GM18507 (cell line): ENCODE measurements at regions not wholly inside any gene's neighbourhood (a gene's known extent, or its start where the extent isn't known, plus 50 kb on each side); places are given as distances from the start of the nearest gene placed in this dataset.
A peak's percentile ranks its signal among the peaks of the same experiment; 100 is the strongest.

ENCODE experiments used
- DNase-seq: peaks from one replicate; pipeline ENCODE4 v3.0.0; 2011; ENCODE audit warnings: low read depth; ENCODE audit not compliant: insufficient read length; ENCODE audit errors: extremely low spot score
- FAIRE-seq: peaks from 2 replicates; lab custom pipeline; 2011; peaks lifted over from hg19 to GRCh38; lab: Jason Lieb, UNC

DNA sequence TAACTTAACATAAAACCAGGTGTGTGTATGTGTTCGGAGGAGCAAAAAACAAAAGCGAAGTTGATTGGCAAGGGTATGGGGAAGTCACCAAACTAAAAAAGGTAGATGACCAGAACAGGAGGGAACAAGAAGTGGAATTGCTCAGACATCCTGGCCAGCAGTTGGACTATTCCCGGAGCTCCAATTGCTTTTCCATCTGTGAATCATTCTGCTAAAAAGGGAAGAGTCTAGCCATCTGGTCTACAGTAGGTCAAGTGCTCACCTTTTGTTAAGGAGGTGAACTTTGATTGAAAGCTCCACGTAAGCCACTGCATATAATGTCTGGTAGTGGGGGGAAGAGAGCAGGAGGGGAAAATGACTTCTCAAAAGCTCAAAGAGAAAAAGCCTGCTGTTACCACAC lies 50.0 kb upstream of the BET1 start:
- no peak for DNase-seq
- FAIRE-seq, result no peak

DNA sequence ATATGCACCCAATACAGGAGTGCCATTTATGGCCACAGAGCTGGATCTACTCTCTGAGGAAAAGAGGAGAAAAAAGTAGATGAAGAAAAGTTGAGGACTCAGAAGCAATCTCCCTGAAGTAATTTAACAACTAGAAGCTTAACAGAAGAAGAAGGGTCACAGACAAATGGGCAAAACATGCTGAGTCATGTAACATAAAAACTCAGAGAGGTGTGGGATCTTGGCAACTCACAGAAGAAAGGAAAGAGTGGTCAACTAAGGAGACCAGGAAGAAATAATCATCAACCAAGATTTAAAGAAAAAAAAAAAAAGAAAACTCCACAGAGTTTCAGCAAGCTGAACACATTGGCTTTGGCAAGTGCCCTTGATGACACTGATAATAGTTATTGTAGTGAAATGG lies 51.8 kb upstream of the BET1 start:
- FAIRE-seq (no peak), DNase-seq (no peak)

DNA sequence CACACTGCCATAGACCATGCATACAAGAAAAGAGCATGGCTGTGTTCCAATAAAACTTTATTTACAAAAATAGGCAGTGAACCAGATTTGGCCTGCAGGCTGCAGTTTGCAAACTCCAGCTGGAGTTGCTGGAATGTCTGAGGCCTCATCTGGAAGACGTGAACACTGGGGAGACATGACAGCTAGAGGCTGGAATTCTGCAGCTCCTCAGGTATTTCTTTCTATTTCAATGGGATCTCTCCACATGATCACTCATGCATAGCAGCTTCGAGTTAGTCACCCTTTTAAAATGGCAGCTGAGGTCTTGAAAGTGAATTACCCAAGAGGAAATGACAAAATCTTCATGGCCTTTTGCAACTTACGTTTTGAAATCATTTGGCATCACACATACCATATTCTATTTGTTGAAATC lies 52.6 kb upstream of the BET1 start:
- no peak for DNase-seq
- FAIRE-seq, result no peak

DNA sequence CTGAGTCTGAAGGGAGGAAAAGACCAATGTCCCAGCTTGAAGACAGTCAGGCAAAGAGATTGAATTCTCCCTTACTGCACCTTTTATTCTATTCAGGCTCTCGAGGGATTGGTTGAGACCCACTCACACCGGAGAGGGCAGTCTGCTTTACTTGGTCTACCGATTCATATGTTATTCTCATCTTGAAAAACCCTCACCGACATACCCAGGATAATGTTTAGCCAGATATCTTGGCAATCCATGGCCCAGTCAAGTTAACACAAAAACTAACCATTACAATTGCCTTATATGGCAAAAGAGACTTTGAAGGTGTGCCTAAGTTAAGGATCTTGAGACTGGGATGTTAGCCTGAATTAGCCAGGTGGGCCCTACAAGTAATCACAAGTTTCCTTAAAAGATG lies 53.8 kb upstream of the BET1 start:
- no peak for DNase-seq
- no peak for FAIRE-seq

DNA sequence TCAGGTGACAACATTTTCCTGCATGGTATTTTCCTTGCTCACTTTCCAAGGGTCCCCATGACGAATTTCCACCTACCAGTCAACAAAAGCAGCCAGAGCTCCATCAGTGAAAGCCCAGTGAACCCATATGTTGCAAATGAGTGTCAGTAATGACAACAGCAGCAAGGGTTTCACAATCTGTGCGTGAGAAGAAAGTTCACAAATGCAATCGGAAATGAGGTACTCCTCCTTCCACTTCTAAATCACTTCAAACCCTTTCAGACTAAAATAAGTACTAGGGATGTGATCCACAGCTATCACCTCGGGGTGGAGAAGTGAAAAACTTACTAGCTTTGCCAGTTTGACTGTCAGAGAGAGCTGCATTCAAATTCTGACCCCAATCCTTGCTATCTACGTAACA lies 55.6 kb upstream of the BET1 start:
- DNase-seq, result peak; percentile 7

DNA sequence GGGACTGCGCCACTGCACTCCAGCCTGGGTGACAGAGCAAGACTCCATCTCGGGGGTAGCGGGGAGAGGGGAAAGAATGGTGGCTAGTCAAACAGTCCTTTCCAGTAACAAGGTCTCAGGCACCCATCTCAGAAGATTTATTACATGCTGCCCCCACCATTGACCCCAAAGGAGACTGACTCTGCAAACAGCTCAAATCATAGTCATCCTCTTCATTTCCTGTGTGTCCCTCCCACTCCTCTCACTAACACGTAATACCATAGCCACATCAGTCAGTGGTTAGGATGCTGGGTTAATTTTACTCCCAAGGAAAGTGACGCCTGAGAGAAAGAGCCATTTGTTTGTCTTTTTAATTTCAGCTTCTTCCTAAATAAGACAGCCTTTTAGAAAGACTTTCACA lies 56.6 kb upstream of the BET1 start:
- no peak for DNase-seq
- no peak for FAIRE-seq

More for the DNA sequence above, 55.6 kb upstream of the BET1 start:
- peak; percentile 73 for FAIRE-seq

DNA sequence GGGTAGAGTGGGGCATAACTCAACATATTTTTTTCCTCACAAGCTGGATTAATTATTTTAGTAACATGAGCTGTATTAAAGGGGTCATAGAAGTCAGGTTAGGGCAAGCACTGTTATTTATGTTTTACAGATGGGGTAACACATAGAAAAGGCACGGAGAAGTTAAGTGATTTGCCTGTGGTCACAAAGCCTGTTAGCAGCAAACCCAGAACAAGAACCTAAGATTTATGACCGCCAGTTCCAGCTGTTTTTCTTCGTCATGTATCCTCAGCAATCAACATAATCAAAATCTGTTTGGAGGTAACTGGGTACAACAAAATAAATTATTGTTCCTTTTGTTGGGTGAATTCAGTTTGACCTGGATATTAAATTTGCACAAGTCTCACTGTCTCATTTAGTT lies 57.2 kb upstream of the BET1 start:
- FAIRE-seq, result no peak

DNA sequence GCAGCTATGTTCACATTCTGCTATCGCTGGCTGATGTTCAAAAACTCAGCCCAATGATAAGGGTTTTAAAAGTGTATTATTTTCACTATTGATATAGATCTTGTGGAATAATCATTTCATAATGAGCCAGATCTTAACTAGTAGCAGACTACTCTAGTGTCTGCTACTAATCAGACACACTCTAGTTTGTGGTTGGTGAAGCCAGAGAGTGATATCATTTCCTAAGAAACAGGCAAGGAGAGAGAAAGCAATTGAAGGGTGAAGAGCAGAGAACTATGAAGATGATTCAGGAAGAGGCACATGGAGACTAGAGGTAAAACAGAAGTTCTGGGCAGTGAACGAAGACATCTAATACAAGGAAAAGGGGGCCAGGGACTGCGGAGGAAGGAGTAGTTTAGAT lies 58.2 kb upstream of the BET1 start:
- FAIRE-seq (no peak), DNase-seq (no peak)

More for the DNA sequence above, 57.2 kb upstream of the BET1 start:
- DNase-seq, result no peak

DNA sequence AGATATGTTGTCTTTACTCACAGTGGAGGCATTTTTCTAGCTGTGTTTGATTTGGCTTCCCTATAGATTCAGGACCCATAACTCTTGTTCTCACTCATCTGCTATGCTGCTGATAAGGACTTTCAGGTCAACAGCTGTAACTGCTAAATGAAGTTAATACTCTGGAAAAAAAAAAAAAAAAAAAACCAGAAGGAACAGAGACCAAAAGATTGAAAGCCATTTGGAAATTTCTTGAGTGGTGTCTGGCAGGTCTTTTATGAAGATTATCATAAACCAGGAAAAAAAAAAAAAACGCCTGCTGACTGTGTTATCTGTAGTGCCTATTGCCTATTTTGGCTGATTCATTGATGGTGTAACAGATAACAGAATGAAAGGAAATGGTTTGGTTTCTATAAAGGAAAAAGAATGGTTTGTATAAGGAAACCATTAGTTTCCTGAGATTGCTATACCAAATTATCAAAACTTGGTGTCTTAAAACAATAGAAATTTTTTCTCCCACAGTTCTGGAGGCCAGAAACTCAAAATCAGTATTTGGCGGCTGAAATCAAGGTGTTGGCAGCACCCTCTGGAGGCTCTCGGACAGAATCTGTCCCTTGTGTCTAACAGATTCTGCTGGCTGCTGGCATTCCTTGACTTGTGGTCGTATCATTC lies 60.5 kb upstream of the BET1 start:
- FAIRE-seq, result no peak
- no peak for DNase-seq

DNA sequence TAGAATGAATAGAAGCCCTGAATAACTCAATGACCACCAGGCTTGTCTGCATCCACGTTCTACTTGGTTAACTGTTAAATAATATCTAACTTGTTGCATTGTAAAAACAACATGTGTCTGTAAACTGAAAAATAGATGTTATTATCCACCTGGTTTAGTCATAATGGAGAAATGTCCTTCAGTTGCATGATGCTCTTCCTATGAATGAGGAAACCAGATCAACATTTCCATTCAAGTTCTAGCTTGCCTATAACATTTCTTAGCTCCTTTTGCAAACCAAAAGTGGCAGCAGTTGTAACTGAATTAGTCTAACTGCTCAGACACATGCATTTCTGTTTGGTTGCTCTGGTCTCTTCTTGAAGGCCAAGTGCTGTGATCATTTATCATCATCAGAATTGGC lies 62.9 kb upstream of the BET1 start:
- FAIRE-seq (no peak), DNase-seq (no peak)

DNA sequence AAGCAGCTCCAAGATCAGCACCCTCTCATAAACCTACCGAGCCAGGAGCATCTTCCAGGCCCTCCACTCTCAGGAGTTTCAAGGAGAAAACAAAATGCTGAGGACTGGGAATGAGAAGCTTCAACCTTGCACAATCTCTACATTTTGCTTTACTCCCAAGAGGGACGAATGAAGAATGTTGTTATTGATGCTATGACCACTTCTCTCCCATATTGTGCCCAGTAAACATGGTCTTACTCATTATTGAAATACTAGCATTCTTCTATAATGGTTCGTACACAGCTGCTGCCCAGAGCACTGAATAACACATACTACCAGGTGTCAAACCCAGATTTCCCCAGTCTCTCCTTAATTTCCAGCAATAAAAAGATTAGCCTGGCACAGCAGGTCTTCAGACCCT lies 63.4 kb upstream of the BET1 start:
- DNase-seq (no peak), FAIRE-seq (no peak)

DNA sequence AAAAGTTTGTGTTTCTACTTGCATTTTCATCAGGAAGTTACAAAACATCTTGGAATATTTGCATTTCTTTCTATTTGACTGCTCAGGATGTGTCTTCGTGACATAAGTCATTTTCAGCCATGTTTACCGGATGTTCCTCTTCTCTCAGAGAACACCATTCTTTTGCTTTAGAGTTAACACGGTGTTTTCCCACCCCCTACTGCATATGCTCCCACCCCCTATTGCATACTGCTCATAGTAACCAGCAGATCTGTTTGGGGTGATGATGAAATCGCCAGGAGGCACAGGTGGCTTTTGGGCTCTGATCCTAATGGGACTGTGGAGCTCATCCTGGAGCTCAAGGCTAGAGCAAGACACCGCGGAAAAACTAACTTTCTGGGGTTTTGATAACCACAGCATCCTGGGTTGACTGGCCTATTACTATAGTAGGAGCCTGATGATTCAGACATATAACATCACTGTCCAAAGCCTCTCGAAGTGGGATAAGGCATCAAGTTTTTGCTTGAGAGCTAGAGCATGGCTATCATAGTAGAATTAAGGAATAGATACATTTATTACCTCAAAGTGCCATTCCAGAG lies 65.1 kb upstream of the BET1 start:
- FAIRE-seq (peak; percentile 76), DNase-seq (no peak)

DNA sequence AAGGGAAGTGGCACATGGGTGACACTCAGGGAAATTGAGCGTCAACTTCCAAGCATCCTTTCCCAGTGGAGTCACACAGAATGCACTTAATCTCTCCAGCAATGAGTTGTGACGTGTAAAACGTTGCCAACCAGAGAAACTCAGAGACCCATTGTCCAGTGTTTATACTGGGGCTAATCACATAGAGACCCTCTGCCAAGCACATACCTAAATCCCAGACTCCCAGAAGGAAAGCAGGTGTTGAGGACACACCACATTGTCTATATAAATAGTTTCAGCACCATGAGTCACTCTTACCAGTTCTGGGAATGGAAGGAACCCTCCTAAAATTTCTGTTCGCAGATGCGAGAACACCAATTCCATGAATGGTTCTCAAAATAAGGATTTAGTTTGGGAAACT lies 76.4 kb upstream of the BET1 start:
- FAIRE-seq (no peak), DNase-seq (no peak)

DNA sequence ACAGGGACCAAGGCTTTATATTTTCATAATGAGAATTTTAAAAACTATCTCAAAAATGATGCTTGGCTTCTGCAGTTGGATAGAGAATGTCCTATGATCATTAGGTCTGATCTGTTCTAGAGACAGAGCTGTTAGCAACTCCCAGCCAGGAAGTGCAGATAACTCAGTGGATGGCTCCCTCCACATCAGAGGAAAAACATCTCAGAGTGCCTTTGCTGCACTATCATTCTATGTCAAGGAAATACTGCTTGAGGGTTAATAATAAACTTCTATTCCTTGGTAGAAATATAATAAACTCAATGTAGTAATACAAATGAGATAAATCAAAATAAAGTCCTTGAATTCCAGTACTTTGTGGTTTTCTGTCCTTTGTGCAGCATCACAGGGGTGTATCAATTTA lies 78.0 kb upstream of the BET1 start:
- DNase-seq (no peak), FAIRE-seq (no peak)

DNA sequence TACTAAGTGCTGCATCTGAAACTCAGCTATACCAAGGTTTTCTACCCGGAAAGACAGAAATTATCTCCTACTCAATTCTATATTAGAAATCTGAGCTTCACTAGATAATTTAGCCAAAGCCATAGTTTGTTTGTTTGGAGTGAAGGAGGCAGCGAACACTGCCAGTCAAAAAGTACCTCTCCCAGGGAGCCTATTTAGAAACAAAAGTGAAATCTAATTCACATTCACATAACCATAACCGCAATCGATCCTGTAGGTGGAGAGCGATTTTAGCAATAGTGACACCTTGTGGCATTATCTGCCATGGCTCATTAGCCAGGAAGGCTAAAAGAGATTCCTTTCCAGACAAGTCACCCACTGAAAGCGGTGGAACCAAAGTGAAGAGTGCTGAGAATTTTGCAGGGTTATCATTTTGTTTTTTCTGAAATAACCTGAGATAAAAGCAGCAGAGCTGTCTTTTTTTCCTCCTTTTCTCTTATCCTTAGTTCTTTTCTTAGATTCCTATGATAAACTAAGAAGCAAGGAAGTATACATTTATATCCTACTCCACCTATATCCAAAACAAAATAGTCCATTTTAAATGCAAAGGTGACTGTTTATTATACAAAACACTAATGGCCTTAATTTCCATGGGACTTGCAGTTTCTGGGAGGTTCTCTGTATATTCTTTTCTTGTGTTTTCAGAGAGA lies 83.7 kb upstream of the BET1 start:
- peak; percentile 96 for FAIRE-seq
- DNase-seq, result peak; percentile 60

DNA sequence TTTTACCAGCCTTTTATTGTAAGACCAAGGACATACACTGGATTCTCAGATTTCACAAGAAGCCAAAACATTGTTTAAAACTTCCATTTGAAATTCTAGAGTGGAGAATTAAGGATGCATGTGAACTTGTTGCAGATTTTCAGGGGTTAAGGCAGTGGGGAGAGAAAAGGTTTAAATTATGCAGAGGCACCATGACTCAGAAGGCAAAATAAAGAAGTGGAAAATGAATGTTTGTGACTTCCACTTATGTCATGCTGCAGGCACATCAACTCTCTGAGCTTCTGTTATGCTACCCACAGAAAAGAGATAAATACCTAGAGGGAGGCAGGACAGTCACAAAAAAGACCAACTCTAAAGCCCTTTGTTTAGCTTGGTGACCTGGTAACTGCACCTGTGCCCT lies 84.4 kb upstream of the BET1 start:
- no peak for DNase-seq
- no peak for FAIRE-seq

DNA sequence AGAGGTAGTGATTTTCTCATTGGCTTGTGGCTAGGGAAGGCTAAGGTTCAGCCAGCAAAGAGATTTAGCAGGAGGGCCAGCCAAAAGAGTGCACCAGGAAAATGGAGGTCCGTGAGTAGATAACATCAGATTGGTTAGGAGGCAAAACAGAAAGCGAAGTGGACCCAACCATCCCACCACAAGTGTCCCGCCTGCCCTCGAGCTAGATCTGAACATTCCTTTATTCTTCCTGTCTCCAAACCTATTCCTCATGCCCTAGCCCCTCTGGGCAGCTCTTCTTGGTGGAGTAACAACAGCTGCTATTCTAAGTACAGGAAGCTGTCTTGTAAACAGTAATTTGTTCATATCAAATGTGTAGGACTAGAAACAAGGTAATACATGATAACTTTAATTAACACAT lies 85.7 kb upstream of the BET1 start:
- DNase-seq (no peak), FAIRE-seq (no peak)

DNA sequence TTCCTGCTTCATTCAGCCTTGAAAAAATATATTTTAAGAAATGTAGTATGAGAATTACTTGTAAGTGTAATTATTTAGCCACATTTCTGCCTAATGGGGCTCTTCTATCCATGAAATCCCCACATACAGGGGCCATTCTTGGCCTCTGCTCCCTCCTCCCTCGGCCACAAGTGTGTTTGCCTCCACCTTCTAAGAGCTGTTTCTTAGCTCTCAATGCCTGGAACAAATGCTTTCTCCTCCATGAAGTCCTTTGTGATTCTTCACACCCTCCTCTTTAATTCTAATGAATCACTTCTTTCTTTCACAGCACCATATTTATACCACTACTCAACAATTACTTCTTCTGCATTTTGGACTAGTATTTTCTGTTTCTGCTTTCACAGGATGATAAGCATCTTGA lies 88.8 kb upstream of the BET1 start:
- DNase-seq, result no peak
- no peak for FAIRE-seq

DNA sequence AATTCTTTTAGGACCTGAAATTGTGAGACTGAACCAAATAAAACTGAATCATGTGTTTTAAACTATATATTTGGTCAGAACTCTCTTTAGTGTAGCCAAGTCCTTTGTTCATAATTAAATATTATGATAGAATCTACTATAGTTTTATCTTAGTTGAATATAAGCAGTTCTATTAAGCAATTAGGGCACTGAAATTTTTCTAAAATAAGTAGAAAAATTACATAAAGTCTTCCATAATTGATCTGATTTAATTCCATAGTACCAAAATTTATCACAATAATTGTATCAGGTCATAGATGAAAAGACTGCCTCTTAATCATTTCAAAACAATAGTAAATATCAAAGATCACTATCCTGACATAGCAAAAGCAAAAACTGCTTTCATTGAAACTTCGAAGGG lies 90.1 kb upstream of the BET1 start:
- no peak for FAIRE-seq
- no peak for DNase-seq

DNA sequence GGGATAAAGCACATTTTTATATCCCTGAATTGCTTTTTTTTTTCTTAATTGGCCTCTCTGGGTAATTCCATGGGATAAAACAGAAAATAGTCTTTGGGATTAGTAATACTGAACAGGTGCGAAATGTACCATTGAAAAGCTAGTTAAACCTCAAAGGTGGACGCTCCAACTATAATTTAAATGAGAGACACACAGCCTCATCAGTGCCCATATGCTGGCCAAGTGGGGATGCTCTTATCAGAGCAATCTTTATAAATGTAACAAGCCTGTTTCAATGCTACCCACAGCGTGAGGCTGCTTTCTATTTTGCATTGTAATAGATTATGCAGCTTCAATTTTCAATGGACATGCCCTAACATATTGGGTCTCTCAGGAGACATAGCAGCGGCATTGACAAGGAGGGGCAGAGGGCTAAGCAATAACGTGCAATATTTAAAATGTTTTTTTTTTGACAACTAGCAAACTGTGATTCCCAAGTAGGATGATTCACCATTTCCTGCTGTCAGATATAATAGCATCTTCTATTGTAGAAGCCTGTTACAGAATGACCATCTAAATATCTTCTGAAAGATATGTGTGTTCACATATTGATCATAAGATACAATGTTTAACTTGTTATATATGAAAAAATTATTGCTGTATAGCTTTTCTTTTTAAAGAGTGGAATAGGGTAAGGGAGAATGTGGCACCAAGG lies 91.3 kb upstream of the BET1 start:
- FAIRE-seq (no peak), DNase-seq (no peak)

DNA sequence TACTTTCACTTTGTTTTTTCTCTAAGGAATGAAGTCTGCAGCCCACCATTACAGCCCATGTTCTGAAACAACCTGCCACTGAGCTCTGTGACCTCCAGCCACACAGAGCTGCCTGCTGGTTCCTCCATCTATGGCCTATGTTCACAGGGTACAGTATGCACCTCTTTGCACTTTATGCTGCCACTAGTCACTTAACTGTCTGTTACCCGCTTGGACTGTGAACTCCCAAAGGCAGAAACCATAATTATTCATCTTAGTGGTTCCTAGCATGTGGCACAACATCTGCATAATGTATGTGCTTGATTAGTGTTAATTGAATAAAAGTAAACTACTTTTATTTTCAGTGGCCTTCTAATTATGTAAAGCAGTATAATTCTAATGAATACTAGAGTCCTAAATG lies 95.5 kb upstream of the BET1 start:
- FAIRE-seq, result no peak
- no peak for DNase-seq
